A673 (cell line): ENCODE measurements at regions not wholly inside any gene's neighbourhood (a gene's known extent, or its start where the extent isn't known, plus 50 kb on each side); places are given as distances from the start of the nearest gene placed in this dataset.
"Not testable (repeated sequence)": the region's sequence is repeated elsewhere in the genome, so short reads cannot be mapped to it uniquely, and the experiment has no call there.

Source experiments
- CTCF ChIP-seq: fragments of 300-800, 200-600 bp; sonication (generic); conservative IDR thresholded peaks from 2 replicates; pipeline ENCODE4 v1.5.1; 2017; ENCODE audit warnings: low read depth, mild to moderate bottlenecking, antibody characterized with exemption, low read length, moderate library complexity, mixed read lengths
- EZH2 ChIP-seq: fragments of 200-600 bp; sonication (generic); IDR thresholded peaks from 2 replicates; pipeline ENCODE4 v1.6.1; 2017; ENCODE audit warnings: borderline replicate concordance, low read depth, mild to moderate bottlenecking, mixed read lengths, antibody characterized with exemption, low read length; ENCODE audit not compliant: poor library complexity, severe bottlenecking

DNA sequence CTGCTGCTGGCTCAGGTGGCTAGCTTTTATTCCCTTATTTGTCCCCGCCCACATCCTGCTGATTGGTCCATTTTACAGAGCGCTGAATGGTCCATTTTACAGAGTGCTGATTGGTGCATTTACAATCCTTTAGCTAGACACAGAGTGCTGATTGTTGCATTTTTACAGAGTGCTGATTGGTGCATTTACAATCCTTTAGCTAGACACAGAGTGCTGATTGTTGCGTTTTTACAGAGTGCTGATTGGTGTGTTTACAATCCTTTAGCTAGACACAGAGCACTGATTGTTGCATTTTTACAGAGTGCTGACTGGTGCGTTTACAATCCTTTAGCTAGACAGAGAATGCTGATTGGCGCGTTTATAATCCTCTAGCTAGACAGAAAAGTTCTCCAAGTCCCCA is 107.8 kb upstream of the BMPER start:
- not testable (repeated sequence) for TF ChIP-seq CTCF, EZH2
